DOHH2 (cell line): ENCODE measurements at regions not wholly inside any gene's neighbourhood (a gene's known extent, or its start where the extent isn't known, plus 50 kb on each side); places are given as distances from the start of the nearest gene placed in this dataset.

Experiments
- H3F3A ChIP-seq: fragments of 200-600 bp; sonication (generic), shearing (Covaris generic); 2 replicates; pipeline ENCODE4 v1.6.0; 2016; ENCODE audit warnings: antibody characterized with exemption, mild to moderate bottlenecking; ENCODE audit not compliant: control insufficient read depth, insufficient read depth
- H3K27ac ChIP-seq: fragments of 200-600 bp; sonication (generic); 2 replicates; pipeline ENCODE4 v1.5.1; 2014; ENCODE audit warnings: low read depth, mild to moderate bottlenecking, low read length, moderate library complexity
- H3K27me3 ChIP-seq: fragments of 200-600 bp; sonication (generic); 2 replicates; pipeline ENCODE4 v1.6.1; 2014; ENCODE audit warnings: mild to moderate bottlenecking, low read length, mixed read lengths; ENCODE audit not compliant: control insufficient read depth
- H3K36me3 ChIP-seq: fragments of 200-600 bp; sonication (generic); 2 replicates; pipeline ENCODE4 v1.6.1; 2014; ENCODE audit warnings: mild to moderate bottlenecking, low read length, moderate library complexity, mixed read lengths; ENCODE audit not compliant: control insufficient read depth
- H3K4me1 ChIP-seq: fragments of 200-600 bp; sonication (generic); 2 replicates; pipeline ENCODE4 v1.6.1; 2014; ENCODE audit warnings: mild to moderate bottlenecking, low read length, mixed read lengths; ENCODE audit not compliant: control insufficient read depth
- H3K4me2 ChIP-seq: fragments of 200-600 bp; sonication (generic); 2 replicates; pipeline ENCODE4 v1.6.0; 2014; ENCODE audit warnings: mild to moderate bottlenecking, low read length, moderate library complexity
- H3K4me3 ChIP-seq: fragments of 200-600 bp; sonication (generic); 2 replicates; pipeline ENCODE4 v1.5.1; 2014; ENCODE audit warnings: mild to moderate bottlenecking, low read length, mixed read lengths
- H3K79me2 ChIP-seq: fragments of 200-600 bp; sonication (generic); 2 replicates; pipeline ENCODE4 v1.6.1; 2014; ENCODE audit warnings: mild to moderate bottlenecking, low read length, mixed read lengths; ENCODE audit not compliant: control insufficient read depth
- H3K9me2 ChIP-seq: fragments of 200-600 bp; sonication (generic); replicated peaks from 2 replicates; pipeline ENCODE4 v1.6.1; 2014; ENCODE audit warnings: mild to moderate bottlenecking, low read length, mixed read lengths; ENCODE audit not compliant: control insufficient read depth
- H3K9me3 ChIP-seq: fragments of 200-600 bp; sonication (generic); 2 replicates; pipeline ENCODE4 v1.6.1; 2014; ENCODE audit warnings: antibody characterized with exemption, low read length, mixed read lengths; ENCODE audit not compliant: control insufficient read depth, insufficient read depth
- H4K20me1 ChIP-seq: fragments of 200-600 bp; sonication (generic); 2 replicates; pipeline ENCODE4 v1.6.0; 2014; ENCODE audit warnings: low read depth, mild to moderate bottlenecking, antibody characterized with exemption, low read length, moderate library complexity; ENCODE audit not compliant: control insufficient read depth, insufficient read depth
- EZH2phosphoT487 ChIP-seq: fragments of 200-600 bp; sonication (generic); IDR thresholded peaks from 2 replicates; pipeline ENCODE4 v1.6.1; 2017; ENCODE audit warnings: borderline replicate concordance, mild to moderate bottlenecking, antibody characterized with exemption, low read length, moderate library complexity, mixed read lengths
- TF ChIP-seq, protein P1 (sequence below): fragments of 200-600 bp; sonication (generic); IDR thresholded peaks from one replicate; pipeline ENCODE4 v1.5.1; 2014; ENCODE audit warnings: antibody characterized with exemption, mild to moderate bottlenecking, low read depth, low read length; ENCODE audit not compliant: poor library complexity, severe bottlenecking

DNA sequence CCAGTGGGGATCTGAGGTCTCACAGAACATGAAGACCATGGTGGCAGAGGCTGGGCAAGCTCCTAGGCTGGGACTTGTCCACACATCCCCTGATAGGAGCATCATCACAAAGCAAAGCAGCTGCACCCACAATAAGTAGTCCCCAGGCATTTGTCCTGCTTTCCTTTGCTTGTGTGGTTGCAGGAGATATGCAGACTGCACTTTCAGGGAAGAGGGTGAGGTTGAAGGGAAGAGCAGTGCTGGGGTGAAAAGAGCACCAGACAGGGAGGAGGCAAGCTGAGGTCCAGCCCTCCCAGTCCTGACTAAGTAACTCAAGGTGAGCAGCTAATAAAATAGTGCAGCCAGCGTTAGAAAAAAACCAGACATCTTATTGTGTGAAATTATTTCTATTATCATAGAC lies 383.6 kb downstream of the UQCRFS1 start:
- H3K79me2 ChIP-seq = no peaks in the 10 kb centered on the region
- no peaks in the 10 kb centered on the region for H3K4me1 ChIP-seq
- H3K27ac ChIP-seq = no peak overlapping the region
- H3K27me3 ChIP-seq = no peaks in the 10 kb centered on the region
- no peak overlapping the region for H3K4me2 ChIP-seq
- no peaks in the 10 kb centered on the region for H3K9me2 ChIP-seq
- no peak overlapping the region for H3K4me3 ChIP-seq
- no peaks in the 10 kb centered on the region for H4K20me1 ChIP-seq
- H3K9me3 ChIP-seq = no peaks in the 10 kb centered on the region
- TF ChIP-seq, protein P1, sequence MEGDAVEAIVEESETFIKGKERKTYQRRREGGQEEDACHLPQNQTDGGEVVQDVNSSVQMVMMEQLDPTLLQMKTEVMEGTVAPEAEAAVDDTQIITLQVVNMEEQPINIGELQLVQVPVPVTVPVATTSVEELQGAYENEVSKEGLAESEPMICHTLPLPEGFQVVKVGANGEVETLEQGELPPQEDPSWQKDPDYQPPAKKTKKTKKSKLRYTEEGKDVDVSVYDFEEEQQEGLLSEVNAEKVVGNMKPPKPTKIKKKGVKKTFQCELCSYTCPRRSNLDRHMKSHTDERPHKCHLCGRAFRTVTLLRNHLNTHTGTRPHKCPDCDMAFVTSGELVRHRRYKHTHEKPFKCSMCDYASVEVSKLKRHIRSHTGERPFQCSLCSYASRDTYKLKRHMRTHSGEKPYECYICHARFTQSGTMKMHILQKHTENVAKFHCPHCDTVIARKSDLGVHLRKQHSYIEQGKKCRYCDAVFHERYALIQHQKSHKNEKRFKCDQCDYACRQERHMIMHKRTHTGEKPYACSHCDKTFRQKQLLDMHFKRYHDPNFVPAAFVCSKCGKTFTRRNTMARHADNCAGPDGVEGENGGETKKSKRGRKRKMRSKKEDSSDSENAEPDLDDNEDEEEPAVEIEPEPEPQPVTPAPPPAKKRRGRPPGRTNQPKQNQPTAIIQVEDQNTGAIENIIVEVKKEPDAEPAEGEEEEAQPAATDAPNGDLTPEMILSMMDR = no peak
- no peak for TF ChIP-seq EZH2phosphoT487
- no peaks in the 10 kb centered on the region for H3K36me3 ChIP-seq
- H3F3A ChIP-seq = no peaks in the 10 kb centered on the region

DNA sequence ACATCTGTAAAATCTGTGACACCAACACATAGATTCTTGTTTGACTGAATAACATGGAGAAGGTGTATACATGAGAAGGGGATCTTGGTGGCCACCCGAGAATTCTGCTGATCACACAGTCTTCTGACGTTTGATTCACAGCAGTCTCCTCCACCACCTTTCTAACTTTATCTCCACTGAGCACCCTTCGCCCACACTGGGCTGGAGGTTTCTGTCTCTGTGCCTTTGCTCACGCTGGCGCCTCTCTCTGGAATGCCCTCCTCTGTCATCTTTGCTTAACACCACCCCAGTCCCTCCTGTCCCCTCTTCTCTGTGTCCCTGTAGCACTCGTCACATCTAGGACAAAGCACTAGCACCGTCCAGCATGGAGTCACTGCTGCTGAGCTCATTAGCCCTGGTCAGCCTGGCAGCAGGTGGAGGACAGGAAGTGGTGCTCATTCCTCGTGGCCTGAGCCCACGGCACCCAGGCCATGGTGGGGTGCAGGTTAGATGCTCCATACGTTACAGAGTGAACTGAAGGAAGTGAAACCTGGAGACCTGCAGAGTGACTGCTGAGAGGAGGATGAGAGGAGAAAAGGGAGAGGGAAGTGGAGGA lies 384.6 kb downstream of the UQCRFS1 start:
- Histone ChIP-seq H3K4me3 (no peak overlapping the region), H3K36me3 (no peaks in the 10 kb centered on the region), H3K4me2 (no peak overlapping the region), H3F3A (no peaks in the 10 kb centered on the region), H3K27ac (no peak overlapping the region), H3K79me2 (no peaks in the 10 kb centered on the region), H3K27me3 (no peaks in the 10 kb centered on the region), H3K9me3 (no peaks in the 10 kb centered on the region), H3K9me2 (no peaks in the 10 kb centered on the region), H3K4me1 (no peaks in the 10 kb centered on the region), H4K20me1 (no peaks in the 10 kb centered on the region)
- TF ChIP-seq, protein P1 = no peak
- no peak for TF ChIP-seq EZH2phosphoT487

DNA sequence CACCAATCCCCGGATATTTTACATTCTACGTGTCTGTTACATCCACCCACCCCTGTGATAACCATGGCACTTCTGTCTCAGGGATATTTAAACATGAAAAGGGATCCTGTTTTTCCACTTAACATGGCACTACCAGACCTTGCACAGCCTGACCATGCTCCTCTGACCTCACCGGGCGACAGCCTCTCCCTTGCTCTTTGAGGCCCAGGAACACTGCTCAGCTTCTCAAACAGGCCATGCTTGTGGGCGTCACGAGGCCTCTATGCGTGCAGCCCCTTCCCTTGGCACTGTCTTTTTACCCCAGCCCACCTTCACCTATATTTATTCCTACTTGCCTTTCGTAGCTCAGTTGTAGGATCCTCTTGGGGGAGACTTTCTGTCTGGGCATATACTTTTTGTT lies 385.6 kb downstream of the UQCRFS1 start:
- H3K79me2 ChIP-seq = no peaks in the 10 kb centered on the region
- no peaks in the 10 kb centered on the region for H3K36me3 ChIP-seq
- no peaks in the 10 kb centered on the region for H4K20me1 ChIP-seq
- TF ChIP-seq EZH2phosphoT487 = no peak
- TF ChIP-seq, protein P1 = no peak
- no peaks in the 10 kb centered on the region for H3K9me3 ChIP-seq
- H3K4me3 ChIP-seq = no peak overlapping the region
- no peak overlapping the region for H3K4me2 ChIP-seq
- no peaks in the 10 kb centered on the region for H3K9me2 ChIP-seq
- no peaks in the 10 kb centered on the region for H3F3A ChIP-seq
- no peaks in the 10 kb centered on the region for H3K27me3 ChIP-seq
- no peak overlapping the region for H3K27ac ChIP-seq
- no peaks in the 10 kb centered on the region for H3K4me1 ChIP-seq
